ENCODE measurements at regions not wholly inside any gene's neighbourhood (a gene's known extent, or its start where the extent isn't known, plus 50 kb on each side); places are given as distances from the start of the nearest gene placed in this dataset.
"Not testable (repeated sequence)": the region's sequence is repeated elsewhere in the genome, so short reads cannot be mapped to it uniquely, and the experiment has no call there.

- not testable (repeated sequence) for H3K9me3 Mint-ChIP-seq
Measured at GRCh38 chr9:64499541-64499940, 785.5 kb downstream of the FOXD4L5 start.

DNA sequence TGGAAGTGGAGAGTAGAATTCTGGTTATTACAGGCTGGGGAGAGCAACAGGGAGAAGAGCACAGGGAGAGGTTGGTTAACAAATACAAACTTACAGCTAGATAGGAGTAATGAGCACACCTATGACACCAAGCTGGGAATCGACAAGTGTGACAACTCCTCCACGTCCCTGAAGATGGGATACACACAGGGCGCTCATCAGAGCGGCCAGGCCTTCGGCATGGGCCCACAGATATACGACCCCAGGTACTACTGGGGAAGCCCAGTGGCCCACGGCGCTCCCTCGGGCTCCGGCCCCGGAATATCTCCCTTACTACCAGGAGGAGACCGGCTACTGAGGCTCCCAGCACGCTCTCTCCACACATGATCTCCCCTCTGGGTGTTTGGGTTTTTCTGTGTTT lies 786.6 kb downstream of the FOXD4L5 start:
- not testable (repeated sequence) for DNase-seq (ENCODE audit: low spot score in 2 of 2); H3K36me3 Mint-ChIP-seq; H3K27ac Mint-ChIP-seq; H3K9me3 Mint-ChIP-seq; ATAC-seq

More at GRCh38 chr9:64499541-64499940, 785.5 kb downstream of the FOXD4L5 start:
- not testable (repeated sequence) for DNase-seq (ENCODE audit: low spot score in 2 of 2); ATAC-seq; H3K36me3 Mint-ChIP-seq; H3K27ac Mint-ChIP-seq

DNA sequence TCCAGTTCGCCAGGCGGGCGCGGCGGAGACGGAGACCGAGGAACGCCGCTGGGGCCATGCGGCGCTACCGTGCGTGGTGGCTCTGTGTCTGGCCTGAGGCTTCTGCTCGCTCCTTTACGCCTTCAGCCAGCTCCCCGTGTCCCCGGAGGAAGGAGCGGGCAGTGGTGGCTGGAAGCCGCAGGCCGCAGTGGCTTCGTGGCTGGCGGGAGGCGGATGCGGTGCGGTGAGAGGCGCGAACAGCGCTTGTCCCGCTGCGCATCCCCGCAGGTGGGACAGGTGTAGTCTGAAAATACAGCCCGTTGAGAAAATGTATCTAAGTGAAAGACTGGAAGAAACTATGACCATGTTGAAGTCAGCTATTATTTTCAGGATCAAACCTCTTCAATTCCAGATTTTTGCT lies 796.5 kb downstream of the FOXD4L5 start:
- not testable (repeated sequence) for H3K9me3 Mint-ChIP-seq; DNase-seq (ENCODE audit: low spot score in 2 of 2); H3K36me3 Mint-ChIP-seq; ATAC-seq; H3K27ac Mint-ChIP-seq

DNA sequence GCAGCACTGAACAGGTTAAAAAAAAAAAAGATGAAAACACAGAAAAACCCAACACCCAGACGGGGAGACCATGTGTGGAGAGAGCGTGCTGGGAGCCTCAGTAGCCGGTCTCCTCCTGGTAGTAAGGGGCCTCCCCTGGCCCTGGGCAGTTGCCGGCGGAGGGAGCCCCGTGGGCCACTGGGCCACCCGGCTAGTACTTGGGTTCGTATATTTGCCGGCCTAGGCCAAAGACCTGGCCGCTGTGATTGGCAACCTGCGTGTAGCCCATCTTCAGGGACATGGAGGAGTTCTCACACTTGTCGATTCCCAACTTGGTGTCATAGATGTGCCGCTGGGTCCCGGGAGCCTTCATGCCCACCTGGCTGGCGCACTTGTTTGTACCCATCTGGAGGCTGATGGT lies 798.9 kb downstream of the FOXD4L5 start:
- not testable (repeated sequence) for ATAC-seq; DNase-seq (ENCODE audit: low spot score in 2 of 2); H3K27ac Mint-ChIP-seq; H3K36me3 Mint-ChIP-seq; H3K9me3 Mint-ChIP-seq

GRCh38 chr9:64479095-64479494 lies 805.9 kb downstream of the FOXD4L5 start:
- not testable (repeated sequence) for H3K27ac Mint-ChIP-seq

DNA sequence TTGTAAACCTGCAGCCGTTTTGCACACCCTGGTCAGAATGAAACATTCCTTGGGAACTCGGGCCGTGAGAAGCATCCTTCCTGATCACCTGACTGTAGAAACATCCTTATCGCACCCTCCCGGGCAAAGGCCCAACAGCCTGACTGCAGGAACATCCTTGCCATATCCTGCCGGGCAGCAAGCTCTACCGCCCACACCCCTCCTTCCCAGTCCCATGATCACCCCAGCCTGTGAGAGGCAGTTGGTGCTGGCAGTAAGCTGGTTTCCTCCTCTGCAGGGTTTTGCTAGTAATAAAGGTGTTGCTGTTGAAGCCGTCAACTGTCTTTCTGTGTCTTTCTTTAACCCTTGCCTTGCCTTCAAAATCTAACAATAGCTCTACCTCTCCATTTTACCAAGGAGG lies 816.1 kb downstream of the FOXD4L5 start:
- DNase-seq (ENCODE audit: low spot score in 2 of 2); H3K9me3 Mint-ChIP-seq; ATAC-seq; H3K36me3 Mint-ChIP-seq; H3K27ac Mint-ChIP-seq: not testable (repeated sequence)

More at GRCh38 chr9:64479095-64479494, 805.9 kb downstream of the FOXD4L5 start:
- not testable (repeated sequence) for H3K36me3 Mint-ChIP-seq; ATAC-seq; H3K9me3 Mint-ChIP-seq; DNase-seq (ENCODE audit: low spot score in 2 of 2)

DNA sequence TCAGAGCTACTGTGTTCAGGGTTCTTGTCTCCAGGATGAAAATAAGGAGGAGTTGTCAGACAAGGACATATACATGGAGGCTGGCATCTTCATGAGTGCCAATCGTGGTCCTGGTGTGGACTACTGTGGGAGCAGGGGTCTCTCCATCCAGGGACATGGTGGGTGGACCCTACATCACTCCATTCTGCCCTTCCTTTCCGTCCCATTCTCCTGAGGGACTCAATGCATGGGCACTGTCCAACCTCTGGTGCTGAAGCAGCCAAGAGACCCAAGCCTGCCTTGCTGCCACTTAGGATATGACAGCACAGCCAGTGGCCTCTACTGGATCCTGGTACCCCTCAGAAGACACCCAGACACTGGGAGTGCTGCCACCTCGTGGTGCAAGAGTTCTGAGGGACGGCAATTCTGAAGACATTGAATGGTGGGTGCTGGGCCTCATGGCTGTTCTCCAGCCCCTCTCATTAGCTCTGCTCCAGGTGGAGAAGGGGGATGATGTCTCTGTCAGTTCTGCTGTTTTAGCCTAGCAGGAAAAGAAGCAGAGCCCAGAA lies 818.9 kb downstream of the FOXD4L5 start:
- not testable (repeated sequence) for H3K36me3 Mint-ChIP-seq

DNA sequence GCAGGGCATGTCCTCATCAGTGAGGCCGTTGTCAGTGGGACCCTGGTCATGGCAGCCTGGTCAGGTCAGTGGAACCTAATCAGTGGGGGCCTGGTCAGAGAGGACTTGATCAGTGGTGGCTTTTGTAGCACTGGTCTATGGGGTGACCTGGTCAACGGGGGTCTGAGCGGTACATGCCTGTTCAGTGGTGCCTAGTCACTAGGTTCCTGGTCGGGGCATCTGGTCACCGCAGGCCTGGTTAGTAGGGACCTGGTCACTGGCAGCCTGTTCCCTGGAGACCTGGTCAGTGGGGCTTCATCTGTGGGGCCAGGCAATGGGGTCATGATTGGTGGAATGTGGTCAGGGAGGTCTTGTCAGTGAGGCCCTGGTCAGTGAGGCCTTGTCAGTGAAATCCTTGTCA lies 823.1 kb downstream of the FOXD4L5 start:
- not testable (repeated sequence) for ATAC-seq; H3K27ac Mint-ChIP-seq; H3K36me3 Mint-ChIP-seq; DNase-seq (ENCODE audit: low spot score in 2 of 2); H3K9me3 Mint-ChIP-seq

More for the DNA sequence above, 818.9 kb downstream of the FOXD4L5 start:
- H3K9me3 Mint-ChIP-seq; DNase-seq (ENCODE audit: low spot score in 2 of 2); H3K27ac Mint-ChIP-seq: not testable (repeated sequence)
- peak in 1 of 2 donors; percentile 41 for ATAC-seq

DNA sequence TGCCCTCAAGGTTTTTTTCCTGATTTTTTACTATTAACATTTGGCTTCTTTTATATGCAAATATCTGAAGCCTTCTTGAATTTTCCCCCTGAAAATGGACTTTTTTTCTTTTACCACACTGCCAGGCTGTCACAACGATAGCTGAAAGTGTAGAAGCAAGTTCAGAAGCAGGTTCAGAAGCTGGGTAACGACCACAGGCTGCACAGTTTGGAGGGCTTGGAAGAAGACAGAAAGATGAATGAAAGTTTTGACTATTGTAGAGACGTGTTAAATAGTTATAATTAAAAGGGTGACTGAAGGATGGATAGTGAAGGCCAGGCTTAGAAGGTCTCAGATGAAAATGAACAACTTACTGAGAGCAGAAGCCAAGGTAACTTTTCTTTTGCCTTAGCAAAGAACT lies 826.4 kb downstream of the FOXD4L5 start:
- ATAC-seq; H3K36me3 Mint-ChIP-seq; H3K9me3 Mint-ChIP-seq; H3K27ac Mint-ChIP-seq; DNase-seq (ENCODE audit: low spot score in 2 of 2): not testable (repeated sequence)

- not testable (repeated sequence) for ATAC-seq; DNase-seq (ENCODE audit: low spot score in 2 of 2); H3K27ac Mint-ChIP-seq; H3K36me3 Mint-ChIP-seq; H3K9me3 Mint-ChIP-seq
Measured at GRCh38 chr9:64455107-64455648, 829.8 kb downstream of the FOXD4L5 start.

- not testable (repeated sequence) for DNase-seq (ENCODE audit: low spot score in 2 of 2); H3K27ac Mint-ChIP-seq; H3K36me3 Mint-ChIP-seq; ATAC-seq; H3K9me3 Mint-ChIP-seq
Measured at GRCh38 chr9:64452134-64452533, 832.9 kb downstream of the FOXD4L5 start.

DNA sequence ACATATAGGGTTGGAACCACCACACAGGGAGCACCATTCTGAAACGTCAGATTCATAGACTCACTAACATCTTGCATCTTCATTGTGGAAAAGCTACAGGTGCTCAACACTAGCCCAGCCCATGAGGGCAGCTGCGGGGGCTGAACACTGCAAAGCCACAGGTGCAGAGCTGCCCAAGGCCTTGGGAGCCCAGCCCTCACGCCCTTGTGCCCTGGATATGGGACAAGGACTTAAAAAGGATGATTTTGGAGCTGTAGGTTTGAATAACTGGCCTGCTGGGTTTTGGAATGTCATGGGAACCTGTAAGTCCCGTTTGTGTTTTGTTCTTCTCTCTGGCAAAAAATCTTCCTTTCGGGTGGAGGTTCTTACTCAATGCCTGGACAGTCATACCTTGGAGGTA lies 834.4 kb downstream of the FOXD4L5 start:
- not testable (repeated sequence) for H3K9me3 Mint-ChIP-seq; DNase-seq (ENCODE audit: low spot score in 2 of 2); H3K27ac Mint-ChIP-seq; H3K36me3 Mint-ChIP-seq; ATAC-seq

DNA sequence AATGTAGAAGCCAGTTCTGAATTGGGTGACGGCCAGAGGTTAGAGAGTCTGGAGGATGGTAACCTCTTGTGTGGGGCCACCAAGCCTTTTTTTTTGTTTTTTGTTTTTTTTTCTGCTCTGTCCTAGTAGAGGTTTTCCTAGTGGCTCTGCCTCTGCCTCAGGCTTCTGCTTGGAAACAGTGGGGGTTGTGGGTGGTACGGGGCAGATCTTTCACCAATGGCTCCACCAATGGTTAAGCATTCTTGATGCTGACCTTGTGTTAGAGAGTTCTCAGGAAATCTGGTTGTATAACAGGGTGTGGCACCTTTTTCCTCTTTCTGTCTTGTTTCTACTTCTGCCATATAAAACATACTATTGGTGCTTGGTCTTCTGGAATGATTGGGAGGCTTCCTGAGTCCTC lies 836.0 kb downstream of the FOXD4L5 start:
- not testable (repeated sequence) for DNase-seq (ENCODE audit: low spot score in 2 of 2); H3K27ac Mint-ChIP-seq; H3K36me3 Mint-ChIP-seq; H3K9me3 Mint-ChIP-seq; ATAC-seq

DNA sequence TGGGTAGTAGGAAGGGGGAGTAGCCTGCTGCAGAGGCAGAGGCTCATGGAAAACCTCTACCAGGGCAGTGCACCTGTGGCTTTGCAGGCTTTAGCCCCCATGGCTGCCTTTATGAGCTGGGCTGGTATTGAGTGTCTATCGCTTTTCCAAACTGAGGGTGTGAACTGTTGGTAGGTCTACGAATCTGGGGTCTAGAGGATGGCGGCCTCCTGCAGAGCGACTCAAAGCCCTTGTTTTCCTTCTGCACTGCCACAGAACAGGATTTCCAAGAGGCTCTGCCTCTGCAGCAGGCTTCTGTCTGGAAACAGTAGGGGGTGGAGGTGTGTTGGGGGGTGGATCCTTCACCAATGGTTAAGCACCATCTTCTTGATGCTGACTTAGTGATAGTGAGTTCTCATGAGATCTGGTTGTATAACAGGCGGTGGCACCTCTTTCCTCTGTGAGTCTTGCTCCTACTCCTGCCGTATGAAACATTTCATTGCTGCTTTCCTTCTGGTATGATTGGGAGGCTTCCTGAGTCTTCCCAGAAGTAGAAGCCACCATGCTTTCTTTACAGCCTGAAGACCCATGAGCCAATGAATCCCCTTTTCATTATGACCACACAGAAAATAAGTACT lies 840.0 kb downstream of the FOXD4L5 start:
- not testable (repeated sequence) for H3K27ac Mint-ChIP-seq; H3K36me3 Mint-ChIP-seq; H3K9me3 Mint-ChIP-seq; ATAC-seq; DNase-seq (ENCODE audit: low spot score in 2 of 2)

DNA sequence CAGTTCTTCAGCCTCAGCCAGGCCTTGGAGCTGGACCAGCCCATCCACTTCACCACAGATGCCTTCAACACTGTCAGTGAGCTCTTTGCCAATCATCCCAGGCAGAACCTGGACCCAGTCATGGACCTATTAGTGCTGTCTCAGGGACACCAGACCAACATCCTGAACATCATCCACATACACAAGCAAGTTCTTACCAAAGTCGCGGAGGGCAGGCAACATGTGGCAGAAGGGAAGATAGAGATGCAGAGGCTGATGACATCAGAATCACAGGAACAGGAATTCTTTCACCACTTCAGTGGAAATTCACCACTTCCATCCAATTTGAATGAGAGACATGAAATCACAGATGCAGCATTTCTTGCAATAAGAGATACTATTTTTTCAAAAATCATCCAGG lies 845.3 kb downstream of the FOXD4L5 start:
- not testable (repeated sequence) for H3K9me3 Mint-ChIP-seq; DNase-seq (ENCODE audit: low spot score in 2 of 2); H3K27ac Mint-ChIP-seq; H3K36me3 Mint-ChIP-seq; ATAC-seq
